Naive thymus-derived CD4-positive, alpha-beta T cell (primary cell): ENCODE measurements at regions not wholly inside any gene's neighbourhood (a gene's known extent, or its start where the extent isn't known, plus 50 kb on each side); places are given as distances from the start of the nearest gene placed in this dataset.

Source experiments
- ATAC-seq: fragments of 150-1000 bp; cut with Tn5 transposase; 2 replicates; pipeline ENCODE4 v1.10.0; 2021; ENCODE audit warnings: mild to moderate bottlenecking, moderate library complexity
- CTCF ChIA-PET: fragments of 350-600 bp; sonication (Branson Sonifier 250); formaldehyde crosslinking; loops from one replicate; lab custom pipeline; 2021; ENCODE audit warnings: antibody characterized with exemption; lab: Charles Lee
- POLR2A ChIA-PET: fragments of 350-600 bp; sonication (Branson Sonifier 250); formaldehyde crosslinking; loops from one replicate; lab custom pipeline; 2021; ENCODE audit warnings: antibody characterized with exemption, inconsistent platforms; lab: Charles Lee
- DNase-seq, 9 donors: peaks; one replicate each; pipeline versions ENCODE4 v3.0.0 to v3.0.0-alpha.2; 2020 to 2022; ENCODE audit warnings: mixed read lengths in 1 of 9
- H3K27ac ChIP-seq: one replicate; pipeline ENCODE4 v1.7.0; 2013; ENCODE audit warnings: mild to moderate bottlenecking, low read depth, low read length, moderate library complexity
- H3K27me3 ChIP-seq, 2 donors: one replicate each; pipeline ENCODE4 v1.7.0; 2013; ENCODE audit warnings: low read length in 2 of 2, mild to moderate bottlenecking in 2 of 2, moderate library complexity in 2 of 2; ENCODE audit not compliant: control insufficient read depth in 2 of 2, insufficient read depth in 2 of 2
- H3K36me3 ChIP-seq, 3 experiments: 1 replicate in 2 of 3; 2 replicates in 1 of 3; pipeline ENCODE4 v1.7.0; 2013; ENCODE audit warnings: low read length in 3 of 3, mild to moderate bottlenecking in 3 of 3, moderate library complexity in 1 of 3; ENCODE audit not compliant: insufficient read depth in 3 of 3, control insufficient read depth in 2 of 3
- H3K4me1 ChIP-seq, 2 donors: one replicate each; pipeline ENCODE4 v1.7.0; 2013; ENCODE audit warnings: low read length in 2 of 2, mild to moderate bottlenecking in 2 of 2, moderate library complexity in 1 of 2; ENCODE audit not compliant: control insufficient read depth in 2 of 2, insufficient read depth in 2 of 2
- H3K4me3 ChIP-seq: 2 replicates; pipeline ENCODE4 v1.7.0; 2013; ENCODE audit warnings: mild to moderate bottlenecking, low read length
- H3K9me3 ChIP-seq, 3 experiments: 1 replicate in 2 of 3; 2 replicates in 1 of 3; pipeline ENCODE4 v1.7.0; 2013; ENCODE audit warnings: low read length in 3 of 3; ENCODE audit not compliant: control insufficient read depth in 2 of 3
- H3K27ac Mint-ChIP-seq, 9 donors: one replicate each; pipeline ENCODE4 v1.8.0; 2020 to 2022; ENCODE audit warnings: mixed read lengths in 9 of 9, mild to moderate bottlenecking in 8 of 9, moderate library complexity in 5 of 9, inconsistent platforms in 2 of 9
- H3K27me3 Mint-ChIP-seq, 5 donors: one replicate each; pipeline ENCODE4 v1.8.0; 2021 to 2022; ENCODE audit warnings: mixed read lengths in 5 of 5, mild to moderate bottlenecking in 1 of 5
- H3K36me3 Mint-ChIP-seq, 5 donors: one replicate each; pipeline ENCODE4 v1.8.0; 2020 to 2022; ENCODE audit warnings: mixed read lengths in 5 of 5, mild to moderate bottlenecking in 3 of 5, inconsistent platforms in 1 of 5
- H3K4me1 Mint-ChIP-seq, 7 donors: one replicate each; pipeline ENCODE4 v1.8.0; 2020 to 2022; ENCODE audit warnings: mixed read lengths in 7 of 7, mild to moderate bottlenecking in 3 of 7, inconsistent platforms in 1 of 7
- H3K4me3 Mint-ChIP-seq, 10 donors: one replicate each; pipeline ENCODE4 v1.8.0; 2020 to 2022; ENCODE audit warnings: mild to moderate bottlenecking in 10 of 10, mixed read lengths in 10 of 10, moderate library complexity in 6 of 10, inconsistent platforms in 2 of 10
- H3K9me3 Mint-ChIP-seq, 11 donors: one replicate each; pipeline ENCODE4 v1.8.0; 2020 to 2022; ENCODE audit warnings: mixed read lengths in 11 of 11, mild to moderate bottlenecking in 4 of 11, inconsistent platforms in 1 of 11, moderate library complexity in 1 of 11
- intact Hi-C, 2 donors: fragments of 100-400 bp; cut with micrococcal nuclease; formaldehyde crosslinking; loops; one replicate each; pipeline ENCODE4 v1.15.1; 2023

DNA sequence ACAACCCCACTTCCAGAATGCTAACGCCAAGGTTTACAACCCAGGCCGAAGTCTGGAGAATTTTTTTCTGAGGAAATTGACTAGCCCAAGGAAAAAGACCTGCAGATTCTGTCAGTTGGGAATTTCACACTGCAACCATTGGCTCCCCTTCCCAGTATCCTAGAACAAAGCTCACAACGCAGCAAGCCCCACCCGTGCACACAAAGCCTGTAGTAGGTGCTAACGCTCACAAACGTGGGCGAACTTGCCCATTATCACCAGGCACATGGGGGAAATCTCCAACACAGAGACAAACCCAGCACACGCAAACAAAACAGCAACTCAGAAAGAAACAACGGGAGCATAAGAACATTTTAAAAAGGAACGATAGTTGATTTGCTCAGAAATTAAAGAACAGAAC is 265.1 kb downstream of the EIPR1 start:
- Histone ChIP-seq H3K27ac (no peak overlapping the region), H3K9me3 (no peaks in the 10 kb centered on the region), H3K36me3 (no peaks in the 10 kb centered on the region), H3K27me3 (no peaks in the 10 kb centered on the region), H3K4me1 (no peaks in the 10 kb centered on the region), H3K4me3 (no peak overlapping the region)
- H3K4me1 Mint-ChIP-seq: no peaks in the 10 kb centered on the region
- no peak overlapping the region for H3K4me3 Mint-ChIP-seq
- no peaks in the 10 kb centered on the region for H3K27me3 Mint-ChIP-seq
- H3K9me3 Mint-ChIP-seq: peaks cover 0 to 11% (median 0%) of the 10 kb centered on the region in 11 donors
- DNase-seq (no peak), ATAC-seq (no peak)
- POLR2A ChIA-PET: no interaction called here
- peaks cover 0 to 15% (median 0%) of the 10 kb centered on the region in 5 donors for H3K36me3 Mint-ChIP-seq
- CTCF ChIA-PET: no interaction called here
- intact Hi-C loops: no loop called here
- no peak overlapping the region for H3K27ac Mint-ChIP-seq

DNA sequence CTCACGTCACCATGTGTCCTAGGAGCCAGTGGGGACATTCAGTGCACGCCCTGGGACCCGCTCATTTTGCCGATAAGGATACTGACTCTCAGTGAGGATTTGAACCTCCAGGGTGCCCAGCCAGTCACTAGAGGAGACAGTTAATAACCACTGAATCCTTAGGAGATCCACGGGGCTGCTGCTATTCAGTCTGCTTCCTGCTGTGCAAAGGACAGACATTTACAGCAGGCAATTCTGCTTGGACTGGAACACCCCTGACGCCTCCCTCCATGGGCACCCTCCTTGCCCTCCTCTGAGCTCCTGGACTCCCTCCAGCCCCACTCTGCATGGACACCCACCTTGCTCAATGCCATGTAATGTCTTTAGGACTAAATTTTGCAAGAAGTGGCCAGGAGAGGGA is 265.5 kb downstream of the EIPR1 start:
- H3K4me3 Mint-ChIP-seq: no peak overlapping the region
- H3K27me3 Mint-ChIP-seq: no peaks in the 10 kb centered on the region
- DNase-seq: no peak
- H3K27me3 ChIP-seq: no peaks in the 10 kb centered on the region
- no peaks in the 10 kb centered on the region for H3K4me1 ChIP-seq
- no peaks in the 10 kb centered on the region for H3K36me3 ChIP-seq
- peaks cover 0 to 11% (median 0%) of the 10 kb centered on the region in 11 donors for H3K9me3 Mint-ChIP-seq
- no peak overlapping the region for H3K27ac ChIP-seq
- no peak for ATAC-seq
- intact Hi-C loops: no loop called here
- no peaks in the 10 kb centered on the region for H3K9me3 ChIP-seq
- no peaks in the 10 kb centered on the region for H3K4me1 Mint-ChIP-seq
- H3K4me3 ChIP-seq: no peak overlapping the region
- ChIA-PET POLR2A (no interaction called here), CTCF (no interaction called here)
- peaks cover 0 to 15% (median 0%) of the 10 kb centered on the region in 5 donors for H3K36me3 Mint-ChIP-seq
- H3K27ac Mint-ChIP-seq: no peak overlapping the region

DNA sequence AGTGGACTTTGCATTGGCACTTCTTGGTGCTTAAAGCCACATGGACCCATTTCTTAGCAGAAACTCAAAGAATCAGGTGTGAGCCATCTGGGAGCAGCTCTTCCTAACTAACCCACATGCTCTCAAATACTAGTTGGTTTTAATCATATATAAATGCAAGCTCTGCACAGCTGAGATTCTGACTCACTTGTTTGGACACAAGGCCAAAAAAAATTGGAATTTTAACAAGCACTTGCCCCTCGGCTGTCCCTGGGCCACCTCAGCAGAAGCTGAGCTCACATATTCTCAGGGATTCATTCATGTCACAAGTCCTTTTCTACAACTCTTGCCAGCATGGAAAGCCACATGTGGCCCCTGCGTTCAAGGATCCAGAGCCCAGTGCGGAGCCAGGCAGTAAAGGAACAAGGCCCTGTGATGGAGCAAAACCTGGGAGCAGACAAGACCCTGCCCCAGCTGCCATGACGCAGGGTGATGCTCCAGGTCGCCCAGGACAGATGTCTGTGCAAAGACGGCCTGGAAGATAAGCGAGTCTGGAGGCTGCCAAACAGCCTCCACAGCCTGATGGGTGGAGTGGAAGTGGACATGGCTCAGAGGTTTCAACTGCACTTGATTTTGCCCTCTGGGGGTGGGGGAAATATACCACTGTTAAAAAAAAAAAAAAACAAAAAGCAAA is 266.5 kb downstream of the EIPR1 start:
- H3K36me3 Mint-ChIP-seq: peaks cover 0 to 8% (median 0%) of the 10 kb centered on the region in 5 donors
- POLR2A ChIA-PET: no interaction called here
- CTCF ChIA-PET: no interaction called here
- intact Hi-C loops: no loop called here
- peaks cover 0 to 11% (median 0%) of the 10 kb centered on the region in 11 donors for H3K9me3 Mint-ChIP-seq
- DNase-seq: no peak
- Histone ChIP-seq H3K27ac (no peak overlapping the region), H3K36me3 (no peaks in the 10 kb centered on the region), H3K4me1 (no peaks in the 10 kb centered on the region), H3K9me3 (no peaks in the 10 kb centered on the region), H3K4me3 (no peak overlapping the region), H3K27me3 (no peaks in the 10 kb centered on the region)
- ATAC-seq: no peak
- no peak overlapping the region for H3K27ac Mint-ChIP-seq
- H3K27me3 Mint-ChIP-seq: no peaks in the 10 kb centered on the region
- no peaks in the 10 kb centered on the region for H3K4me1 Mint-ChIP-seq
- no peak overlapping the region for H3K4me3 Mint-ChIP-seq

DNA sequence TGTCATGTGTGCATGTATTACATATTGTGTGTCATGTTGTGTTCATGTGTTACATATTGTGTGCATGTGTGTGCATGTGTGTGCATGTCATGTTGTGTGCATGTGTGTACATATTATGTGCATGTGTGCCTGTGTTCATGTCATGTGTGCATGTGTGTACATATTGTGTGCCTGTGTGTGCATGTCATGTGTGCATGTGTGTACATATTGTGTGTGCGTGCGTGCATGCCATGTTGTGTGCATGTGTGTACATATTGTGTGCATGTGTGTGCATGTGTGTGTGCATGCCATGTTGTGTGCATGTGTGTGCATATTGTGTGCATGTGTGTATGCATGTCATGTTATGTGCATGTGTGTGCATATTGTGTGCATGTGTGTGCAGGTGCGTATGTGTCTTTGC is 267.1 kb downstream of the EIPR1 start:
- Mint-ChIP-seq H3K4me1 (no peaks in the 10 kb centered on the region), H3K36me3 (peaks cover 0 to 7% (median 0%) of the 10 kb centered on the region in 5 donors), H3K9me3 (peaks cover 0 to 11% (median 0%) of the 10 kb centered on the region in 11 donors), H3K27me3 (no peaks in the 10 kb centered on the region), H3K4me3 (no peak overlapping the region), H3K27ac (no peak overlapping the region)
- Histone ChIP-seq H3K9me3 (no peaks in the 10 kb centered on the region), H3K36me3 (no peaks in the 10 kb centered on the region), H3K27me3 (no peaks in the 10 kb centered on the region), H3K4me1 (no peaks in the 10 kb centered on the region), H3K4me3 (no peak overlapping the region), H3K27ac (no peak overlapping the region)
- DNase-seq (no peak), ATAC-seq (no peak)
- intact Hi-C loops: no loop called here
- ChIA-PET POLR2A (no interaction called here), CTCF (no interaction called here)

DNA sequence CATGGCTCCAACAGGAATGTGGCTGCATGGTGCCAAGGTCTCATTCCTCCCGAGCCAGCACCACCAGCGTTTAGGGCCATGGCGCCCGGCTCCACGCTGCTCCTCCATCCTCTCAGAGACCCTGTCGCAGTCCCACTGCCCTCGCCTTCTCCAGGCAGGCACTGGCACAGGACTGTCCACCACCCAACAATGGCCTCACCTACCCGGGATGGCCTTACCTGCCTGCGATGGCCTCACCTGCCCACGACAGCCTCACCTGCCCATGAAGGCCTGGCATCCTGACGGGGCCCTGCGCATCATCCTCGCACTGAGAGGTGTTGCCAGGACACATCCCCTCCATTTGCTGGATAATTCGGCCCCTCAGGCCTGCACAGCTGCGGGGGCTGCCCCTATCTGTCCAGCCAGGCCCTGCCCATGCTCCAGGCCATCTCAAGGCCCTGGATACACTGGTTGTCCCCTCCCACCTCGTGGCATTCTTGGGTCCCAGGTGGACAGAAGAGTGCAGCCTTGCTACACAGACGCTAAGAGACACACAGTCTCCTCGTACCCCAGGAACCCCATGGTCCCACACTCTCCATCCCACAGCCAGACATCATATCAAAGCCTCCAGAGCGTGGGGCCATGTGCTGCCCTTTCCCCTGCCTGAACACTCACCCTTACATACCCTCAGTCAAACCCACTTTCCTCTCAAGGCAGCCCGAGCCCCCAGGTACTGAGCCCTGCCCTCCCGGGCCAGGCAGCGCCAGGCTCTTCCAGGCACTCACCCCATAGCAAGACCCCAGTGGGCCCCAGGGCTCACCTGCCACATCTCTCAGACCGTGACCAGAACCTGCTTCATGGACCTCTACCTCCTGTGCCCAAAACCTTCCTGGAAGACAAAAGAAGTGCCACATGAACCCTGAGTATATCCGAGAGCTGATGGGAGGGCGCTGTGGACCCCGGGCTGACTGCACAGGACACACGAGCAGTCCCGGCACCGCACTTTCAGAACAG is 268.6 kb downstream of the EIPR1 start:
- no peak overlapping the region for H3K27ac Mint-ChIP-seq
- POLR2A ChIA-PET: no interaction called here

DNA sequence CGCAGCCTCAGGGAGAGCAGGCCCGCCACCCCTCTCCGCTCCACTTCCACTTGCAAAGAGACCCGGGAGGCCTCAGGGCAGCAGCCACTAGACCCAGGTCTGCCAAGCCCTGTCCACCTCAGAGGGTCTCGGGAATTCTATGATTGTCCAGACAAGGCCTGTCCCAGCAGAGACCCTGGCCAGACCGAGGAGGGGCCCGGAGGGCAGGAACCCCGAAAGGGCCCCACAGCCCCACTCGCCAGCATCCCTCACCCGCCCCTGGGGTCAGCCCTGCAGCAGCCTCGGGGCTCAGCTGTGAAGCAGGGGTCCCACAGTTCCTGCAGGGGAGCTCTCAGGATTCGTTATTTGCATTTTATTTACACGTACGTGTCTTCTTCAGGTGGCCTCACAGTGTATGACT is 269.5 kb downstream of the EIPR1 start:
- no peak for ATAC-seq
- no peaks in the 10 kb centered on the region for H3K36me3 Mint-ChIP-seq
- CTCF ChIA-PET: no interaction called here

More for the DNA sequence above, 268.6 kb downstream of the EIPR1 start:
- peaks cover 0 to 5% (median 2%) of the 10 kb centered on the region in 5 donors for H3K27me3 Mint-ChIP-seq
- ATAC-seq: peak; percentile 18
- intact Hi-C loops: no loop called here
- no peak overlapping the region for H3K4me3 Mint-ChIP-seq
- CTCF ChIA-PET: no interaction called here
- no peaks in the 10 kb centered on the region for H3K4me1 Mint-ChIP-seq
- Histone ChIP-seq H3K27me3 (no peaks in the 10 kb centered on the region), H3K4me1 (no peaks in the 10 kb centered on the region), H3K36me3 (no peaks in the 10 kb centered on the region), H3K4me3 (no peak overlapping the region), H3K9me3 (no peaks in the 10 kb centered on the region), H3K27ac (no peak overlapping the region)
- no peak for DNase-seq
- H3K36me3 Mint-ChIP-seq: no peaks in the 10 kb centered on the region
- peaks cover 0 to 11% (median 0%) of the 10 kb centered on the region in 11 donors for H3K9me3 Mint-ChIP-seq

More for the DNA sequence above, 269.5 kb downstream of the EIPR1 start:
- intact Hi-C loops: no loop called here
- no peak overlapping the region for H3K4me3 Mint-ChIP-seq
- peaks cover 0 to 11% (median 0%) of the 10 kb centered on the region in 11 donors for H3K9me3 Mint-ChIP-seq
- Histone ChIP-seq H3K27me3 (no peaks in the 10 kb centered on the region), H3K4me1 (no peaks in the 10 kb centered on the region), H3K9me3 (no peaks in the 10 kb centered on the region), H3K27ac (no peak overlapping the region), H3K4me3 (no peak overlapping the region), H3K36me3 (no peaks in the 10 kb centered on the region)
- no peak overlapping the region for H3K27ac Mint-ChIP-seq
- H3K4me1 Mint-ChIP-seq: no peaks in the 10 kb centered on the region
- POLR2A ChIA-PET: no interaction called here
- H3K27me3 Mint-ChIP-seq: peaks cover 0 to 11% (median 5%) of the 10 kb centered on the region in 5 donors
- no peak for DNase-seq
